ENCODE measurements at regions not wholly inside any gene's neighbourhood (a gene's known extent, or its start where the extent isn't known, plus 50 kb on each side); places are given as distances from the start of the nearest gene placed in this dataset.

DNA sequence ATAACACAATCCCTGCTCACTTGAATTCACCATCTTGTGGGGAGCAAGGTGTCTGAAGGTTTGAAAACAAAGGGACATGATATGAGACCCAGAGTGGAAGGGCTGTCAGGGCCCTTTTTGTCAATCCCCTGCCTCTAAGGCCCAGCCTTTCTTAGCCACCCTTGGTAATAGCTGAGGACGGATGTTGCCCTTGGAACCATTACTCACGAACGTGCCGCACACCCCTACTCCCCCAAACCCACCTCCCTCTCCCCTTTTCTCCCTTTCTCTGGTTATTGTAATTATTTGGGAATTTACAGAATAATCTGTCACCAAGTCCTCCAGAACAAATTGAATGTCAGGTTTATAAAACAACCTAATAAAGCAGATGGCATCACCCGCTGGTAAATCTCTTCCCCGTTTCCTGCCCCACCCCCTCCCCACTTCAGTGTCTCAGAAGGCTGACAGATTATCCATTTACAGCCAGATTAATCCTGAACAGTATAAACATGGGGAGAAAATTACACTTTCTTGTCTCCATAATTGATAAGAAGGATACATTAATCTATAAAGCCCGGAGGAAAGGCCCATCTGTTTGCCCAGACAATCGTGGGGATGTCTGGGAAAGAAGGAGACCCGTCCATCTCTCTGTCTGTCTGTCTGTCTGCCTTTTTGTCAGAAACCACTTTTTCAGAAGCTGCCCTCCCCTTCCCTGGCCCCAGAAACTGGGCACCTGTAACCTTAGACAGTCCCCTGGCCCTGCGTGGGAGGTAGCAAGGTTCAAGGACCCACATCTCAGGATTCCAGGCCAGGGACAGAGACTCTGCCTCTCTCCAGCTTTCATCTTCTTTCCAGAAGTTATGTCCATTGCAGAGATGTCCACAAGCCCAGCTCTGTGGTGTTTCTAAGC is 60.6 kb upstream of the CD34 start:
- no peak for DNase-seq

DNA sequence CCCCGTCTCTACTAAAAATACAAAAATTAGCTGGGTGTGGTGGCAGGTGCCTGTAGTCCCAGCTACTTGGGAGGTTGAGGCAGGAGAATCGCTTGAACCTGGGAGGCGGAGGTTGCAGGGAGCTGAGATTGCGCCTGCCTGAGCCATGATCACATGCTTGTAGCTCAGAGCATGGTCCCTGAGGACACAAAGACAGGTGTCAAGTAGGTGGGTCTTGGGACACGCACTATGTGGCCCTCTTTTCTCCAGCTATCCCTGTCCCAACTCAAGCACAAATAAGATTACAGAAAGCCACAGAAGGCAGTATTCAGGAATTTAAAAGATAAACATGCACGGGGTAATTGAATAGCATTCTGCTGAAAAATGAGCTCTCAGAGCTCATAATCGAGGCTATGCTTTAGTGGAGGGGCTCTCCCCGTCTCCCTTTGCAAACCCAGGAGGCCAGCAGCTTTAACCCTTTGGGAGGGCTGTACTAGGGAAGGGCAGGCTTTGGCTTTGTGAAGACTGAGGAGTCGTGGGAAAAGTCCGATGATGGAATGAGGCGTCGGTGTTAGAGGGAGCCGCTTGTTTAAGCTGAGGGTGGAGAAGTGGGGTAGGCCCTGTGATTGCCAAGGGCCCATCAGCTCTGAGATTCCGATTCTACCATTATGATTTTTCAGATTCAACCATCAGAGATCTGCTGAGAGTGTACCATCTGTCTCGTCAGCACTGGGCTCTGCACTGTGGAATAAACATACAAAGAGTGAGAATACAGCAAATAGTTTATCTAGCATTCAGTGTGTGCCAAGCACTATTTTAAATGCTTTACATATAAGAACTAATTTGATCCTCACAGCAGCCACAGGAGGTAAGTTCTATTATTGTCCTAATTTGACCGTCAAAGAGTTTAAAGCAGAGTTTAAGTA is 59.7 kb upstream of the CD34 start:
- no peak for DNase-seq

GRCh38 chr1:207969528-207969927 is 58.6 kb upstream of the CD34 start:
- DNase-seq = no peak

GRCh38 chr1:207968521-207969009 is 57.6 kb upstream of the CD34 start:
- DNase-seq = no peak

DNA sequence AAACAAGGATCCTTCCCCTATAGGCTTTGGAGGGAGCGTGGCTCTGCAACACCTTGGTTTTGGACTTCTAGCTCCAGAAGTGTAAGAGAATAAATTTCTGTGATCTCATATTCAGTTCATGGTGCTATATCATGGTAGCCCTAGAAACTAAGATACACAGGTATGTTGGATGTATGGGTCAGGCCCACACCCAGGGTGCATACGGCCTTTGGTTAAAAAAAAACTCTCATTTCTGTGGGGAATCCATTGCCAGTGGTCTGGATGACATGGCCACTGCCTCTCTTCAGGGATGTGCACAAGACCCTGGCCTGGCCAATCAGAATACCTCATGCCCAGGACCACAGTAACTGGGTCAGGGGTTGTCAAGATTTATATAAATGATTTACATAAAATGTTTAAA is 56.8 kb upstream of the CD34 start:
- DNase-seq = no peak

- no peak for DNase-seq
Measured at GRCh38 chr1:207966521-207966920, 55.6 kb upstream of the CD34 start.

DNA sequence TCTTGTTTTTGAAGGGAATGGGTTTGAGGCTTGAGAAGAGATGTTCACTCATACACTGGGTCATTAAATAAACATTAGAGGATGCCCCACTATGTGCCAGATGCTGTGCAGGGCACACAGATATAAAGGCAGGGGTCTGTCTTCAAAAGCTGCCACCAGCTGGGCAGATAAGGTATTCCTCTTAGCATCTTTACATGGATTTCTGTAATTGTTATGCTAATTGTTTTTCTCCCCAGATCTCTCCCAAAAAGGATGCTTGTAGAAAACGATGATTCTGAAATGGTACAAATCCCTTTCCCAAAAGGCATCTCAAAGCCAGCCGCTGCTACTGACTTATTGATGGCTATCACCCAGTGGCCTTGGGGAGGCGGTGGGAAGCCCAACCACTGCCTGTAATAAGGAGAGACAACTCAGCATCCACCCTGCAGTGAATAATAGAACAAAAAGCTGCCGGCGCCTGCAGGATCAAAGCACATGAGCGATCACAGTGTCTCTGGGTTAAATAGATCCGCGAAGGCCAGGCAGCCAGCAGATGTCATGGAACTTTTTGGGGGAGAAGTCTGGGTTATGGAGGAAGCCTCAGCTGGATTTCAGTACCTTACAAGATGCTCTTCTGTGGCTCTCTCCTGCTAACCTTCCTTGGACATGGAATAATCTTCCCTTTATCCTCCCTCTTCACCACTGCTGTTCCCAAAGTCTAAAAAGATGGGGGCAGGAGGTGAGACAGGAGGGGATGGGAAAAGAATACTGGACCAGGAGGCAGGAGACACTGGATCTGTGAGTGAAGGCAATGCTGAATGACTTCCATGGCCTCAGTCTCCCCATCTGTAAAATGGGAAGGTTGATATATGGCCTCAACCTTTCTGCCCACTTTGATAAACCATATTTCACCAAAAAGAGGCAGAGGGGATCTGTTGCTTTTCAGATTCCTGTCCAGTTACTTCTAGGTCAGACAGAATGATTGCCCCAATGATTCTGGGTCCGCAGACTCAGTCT is 54.8 kb upstream of the CD34 start:
- no peak for DNase-seq

DNA sequence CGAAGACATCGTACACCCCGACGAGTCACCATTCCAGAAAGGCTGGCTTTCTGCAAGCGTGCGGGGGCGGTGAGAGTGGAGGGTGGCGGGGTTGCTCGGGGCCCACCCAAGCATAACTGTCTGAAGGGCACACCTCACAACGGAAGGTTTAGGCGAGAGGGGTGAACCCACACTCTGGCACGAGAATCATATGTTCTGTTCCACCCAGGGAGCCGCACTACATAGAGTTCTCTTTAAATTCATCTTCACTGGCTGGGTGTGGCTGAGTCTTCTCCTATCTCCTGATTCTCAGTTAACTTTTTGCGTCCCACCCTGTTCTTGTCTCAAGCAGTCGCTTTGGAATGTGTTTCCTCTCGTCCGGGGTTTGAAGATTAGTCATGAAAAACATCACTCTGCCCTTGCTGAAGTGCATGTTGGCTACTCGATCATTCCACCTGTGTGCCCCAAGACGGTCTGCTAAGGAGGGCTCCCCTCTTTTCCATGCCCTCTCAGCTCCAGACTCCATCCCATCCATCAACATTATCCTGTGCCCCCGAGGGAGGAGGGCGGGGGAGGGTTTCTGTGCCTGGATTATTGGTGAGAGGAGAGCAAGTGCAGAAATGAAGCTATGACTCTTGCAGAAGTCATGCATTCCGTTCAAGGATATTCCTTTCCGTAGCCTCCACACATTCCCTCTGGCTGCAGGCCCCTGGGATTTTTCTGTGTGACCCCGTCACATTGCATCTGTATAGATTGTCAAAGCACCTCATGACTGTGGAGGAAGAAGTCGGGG is 53.5 kb upstream of the CD34 start:
- no peak for DNase-seq

DNA sequence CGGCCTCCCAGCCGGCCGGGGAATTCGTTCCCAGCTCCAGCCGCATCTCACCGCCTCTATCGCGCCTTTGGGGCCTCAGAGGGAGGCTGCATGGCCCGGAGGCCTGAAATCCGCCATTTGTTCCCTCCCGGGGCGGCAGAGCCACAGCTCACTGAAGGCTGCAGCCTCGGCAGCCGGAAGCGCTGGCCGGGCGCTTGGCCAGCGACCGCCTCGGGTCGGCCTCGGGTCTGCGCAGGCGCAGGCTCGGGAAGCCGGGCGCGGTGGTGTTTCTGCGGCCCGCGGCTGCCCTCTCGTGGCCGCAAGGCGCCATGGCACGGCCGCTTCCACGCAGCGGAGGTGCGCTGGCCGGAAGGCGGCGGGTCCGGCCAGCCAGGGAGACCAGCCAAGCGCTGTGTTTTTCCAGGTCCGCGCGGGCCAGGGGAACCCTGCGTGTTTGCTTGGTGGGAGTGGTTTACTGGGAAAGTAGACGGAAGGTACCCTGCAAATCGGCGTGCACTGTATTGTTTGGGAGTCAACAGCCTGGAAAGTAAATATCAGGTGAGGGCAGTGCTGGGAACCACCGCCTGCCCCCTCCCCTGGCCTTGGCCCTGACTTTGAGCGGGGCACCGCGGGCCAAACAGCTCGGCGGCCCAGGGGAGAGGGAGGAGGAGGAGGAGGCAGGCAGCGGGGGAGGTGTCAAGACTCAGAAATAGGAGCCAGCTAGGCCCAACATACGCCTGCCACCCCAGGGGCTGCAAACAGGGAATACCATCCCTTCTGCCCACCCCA is 52.7 kb upstream of the CD34 start:
- DNase-seq = peak; percentile 82

- peak; percentile 26 for DNase-seq
Measured at GRCh38 chr1:207962716-207963426, 51.9 kb upstream of the CD34 start.
